Endothelial cell of umbilical vein (primary cell): ENCODE measurements at regions not wholly inside any gene's neighbourhood (a gene's known extent, or its start where the extent isn't known, plus 50 kb on each side); places are given as distances from the start of the nearest gene placed in this dataset.

ENCODE experiments used
- EZH2 ChIP-seq: IDR thresholded peaks from 2 replicates; pipeline ENCODE4 v1.6.1; 2012; ENCODE audit warnings: borderline replicate concordance, low read depth, mild to moderate bottlenecking, moderate library complexity, low read length, inconsistent platforms; ENCODE audit not compliant: severe bottlenecking
- POLR2A ChIP-seq: IDR thresholded peaks from 2 replicates; pipeline ENCODE4 v1.6.1; 2012; ENCODE audit warnings: low read depth, mild to moderate bottlenecking, control low read depth, low read length

DNA sequence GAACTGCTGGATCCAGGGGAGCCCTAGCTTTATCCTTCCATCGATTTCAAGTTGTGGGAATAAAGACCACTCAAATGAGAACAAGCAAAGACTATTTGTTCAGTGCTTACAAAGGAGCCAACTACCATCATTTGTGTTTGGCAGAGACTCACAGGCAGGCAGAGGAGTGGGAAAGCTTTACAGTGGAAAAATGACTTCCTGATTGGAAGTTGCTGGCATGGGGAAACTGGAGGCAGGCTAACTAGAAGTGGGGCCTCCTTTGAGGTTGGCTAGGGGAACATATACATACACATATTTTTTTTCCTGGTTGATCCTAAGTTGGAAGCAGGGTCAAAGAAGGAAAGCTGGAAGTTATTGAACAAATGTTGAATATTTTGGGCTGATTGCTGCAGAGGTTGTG is 121.7 kb downstream of the ACTBL2 start:
- TF ChIP-seq EZH2 (no peak), POLR2A (no peak)
